GM12873 (cell line): ENCODE measurements at regions not wholly inside any gene's neighbourhood (a gene's known extent, or its start where the extent isn't known, plus 50 kb on each side); places are given as distances from the start of the nearest gene placed in this dataset.

Experiments
- TF ChIP-seq, protein P1 (sequence below): IDR thresholded peaks from 2 replicates; pipeline ENCODE4 v1.5.1; 2012; ENCODE audit warnings: low read depth, mild to moderate bottlenecking, moderate library complexity, low read length, control low read depth; ENCODE audit not compliant: insufficient read depth; ENCODE audit errors: missing control alignments

DNA sequence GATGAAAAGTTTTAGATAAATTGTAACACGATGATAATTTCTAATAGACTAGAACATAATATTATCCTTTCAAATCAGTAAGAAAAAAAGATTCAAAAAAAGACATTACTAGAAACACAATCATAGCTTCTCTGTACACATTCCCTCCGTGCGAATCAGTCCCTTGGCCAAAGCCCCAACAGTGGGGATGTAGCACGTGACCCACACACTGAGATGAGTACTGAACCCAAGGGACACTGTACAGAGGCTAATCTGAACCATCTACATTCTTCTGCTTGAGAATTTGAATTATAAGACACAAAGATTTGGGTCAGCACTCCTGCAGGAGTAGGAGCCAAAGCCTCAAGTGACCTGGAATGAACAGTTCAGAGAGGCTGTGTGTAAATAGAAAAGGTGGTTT lies 353.7 kb downstream of the INSC start:
- TF ChIP-seq, protein P1, sequence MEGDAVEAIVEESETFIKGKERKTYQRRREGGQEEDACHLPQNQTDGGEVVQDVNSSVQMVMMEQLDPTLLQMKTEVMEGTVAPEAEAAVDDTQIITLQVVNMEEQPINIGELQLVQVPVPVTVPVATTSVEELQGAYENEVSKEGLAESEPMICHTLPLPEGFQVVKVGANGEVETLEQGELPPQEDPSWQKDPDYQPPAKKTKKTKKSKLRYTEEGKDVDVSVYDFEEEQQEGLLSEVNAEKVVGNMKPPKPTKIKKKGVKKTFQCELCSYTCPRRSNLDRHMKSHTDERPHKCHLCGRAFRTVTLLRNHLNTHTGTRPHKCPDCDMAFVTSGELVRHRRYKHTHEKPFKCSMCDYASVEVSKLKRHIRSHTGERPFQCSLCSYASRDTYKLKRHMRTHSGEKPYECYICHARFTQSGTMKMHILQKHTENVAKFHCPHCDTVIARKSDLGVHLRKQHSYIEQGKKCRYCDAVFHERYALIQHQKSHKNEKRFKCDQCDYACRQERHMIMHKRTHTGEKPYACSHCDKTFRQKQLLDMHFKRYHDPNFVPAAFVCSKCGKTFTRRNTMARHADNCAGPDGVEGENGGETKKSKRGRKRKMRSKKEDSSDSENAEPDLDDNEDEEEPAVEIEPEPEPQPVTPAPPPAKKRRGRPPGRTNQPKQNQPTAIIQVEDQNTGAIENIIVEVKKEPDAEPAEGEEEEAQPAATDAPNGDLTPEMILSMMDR, result no peak

DNA sequence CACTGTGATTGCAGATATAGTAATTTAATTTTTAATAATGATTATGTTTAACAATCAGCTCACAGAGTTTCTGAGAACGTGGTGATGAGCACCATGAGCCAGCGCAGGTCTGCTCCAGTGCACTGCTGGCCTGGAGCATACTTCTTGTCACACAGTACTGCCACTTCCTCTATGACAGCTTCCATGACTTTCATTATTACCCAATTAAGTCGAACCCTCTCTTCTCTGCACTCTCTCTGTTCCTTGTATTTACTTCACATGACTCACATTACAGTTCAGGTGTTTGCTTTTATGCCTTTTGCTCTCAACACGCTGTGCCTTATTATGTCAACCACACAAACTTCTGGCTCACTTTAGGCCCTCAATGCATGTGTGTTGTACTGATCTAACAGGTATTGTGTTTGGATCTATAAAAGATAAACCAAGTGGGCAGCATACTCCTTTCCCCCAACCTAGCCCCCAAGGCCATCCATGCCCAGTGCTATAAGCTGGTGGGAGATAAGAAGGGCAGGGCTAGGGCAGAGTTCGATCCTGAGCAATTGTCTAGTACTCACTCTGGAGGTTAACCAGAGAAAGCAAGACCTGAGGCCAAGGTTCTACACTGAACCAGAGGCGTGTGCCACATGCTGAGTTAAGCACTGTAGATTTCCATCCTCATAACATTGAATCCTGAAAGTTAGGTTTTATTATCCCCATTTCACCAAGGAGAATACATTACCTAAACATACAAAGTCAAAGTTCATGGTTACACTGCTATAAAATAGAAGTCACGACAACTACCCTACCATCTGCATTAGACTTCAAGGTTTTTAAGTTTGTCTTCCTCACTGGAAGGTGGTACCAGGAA lies 356.5 kb downstream of the INSC start:
- TF ChIP-seq, protein P1, result no peak

DNA sequence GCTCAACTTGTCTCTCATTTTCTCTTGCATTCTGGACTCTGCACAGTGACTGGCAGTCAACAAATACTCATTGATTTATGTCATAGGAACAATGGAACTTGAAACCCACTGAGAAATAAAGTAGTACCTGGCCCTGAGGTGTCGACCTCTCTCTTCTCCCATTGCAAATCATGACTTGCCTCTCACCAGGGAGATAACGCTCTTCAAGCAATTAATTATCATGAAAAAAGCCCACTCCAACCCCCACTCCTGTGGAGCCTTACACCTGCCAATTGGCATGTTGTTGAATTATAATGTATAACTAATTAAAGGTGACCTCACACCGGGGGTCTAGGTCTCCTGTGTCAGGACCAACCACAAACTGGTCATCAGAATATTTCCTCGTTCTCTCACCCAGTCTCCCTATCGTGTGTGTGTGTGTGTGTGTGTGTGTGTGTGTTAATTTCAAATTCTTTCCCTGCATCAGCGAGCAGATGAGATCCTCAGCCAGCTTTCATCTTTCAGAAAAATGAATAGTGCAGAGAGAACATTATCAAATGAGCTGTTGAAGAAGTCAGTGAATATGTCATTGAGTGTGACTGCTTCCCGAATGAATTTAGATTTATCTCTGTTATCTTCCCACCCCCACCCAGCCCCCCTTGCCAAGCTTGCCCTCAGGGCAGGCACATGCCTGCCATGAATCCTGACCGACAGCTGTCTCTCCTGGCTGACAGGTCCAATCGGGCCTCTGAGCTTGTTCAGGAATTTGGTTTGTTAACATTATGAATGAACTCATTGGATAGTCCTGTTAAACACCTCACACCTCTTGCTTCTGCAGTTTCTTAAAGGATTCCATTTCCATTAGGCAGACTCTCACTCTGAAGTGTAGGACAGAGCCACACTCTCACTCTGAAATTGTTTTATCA lies 357.4 kb downstream of the INSC start:
- TF ChIP-seq, protein P1, result no peak

DNA sequence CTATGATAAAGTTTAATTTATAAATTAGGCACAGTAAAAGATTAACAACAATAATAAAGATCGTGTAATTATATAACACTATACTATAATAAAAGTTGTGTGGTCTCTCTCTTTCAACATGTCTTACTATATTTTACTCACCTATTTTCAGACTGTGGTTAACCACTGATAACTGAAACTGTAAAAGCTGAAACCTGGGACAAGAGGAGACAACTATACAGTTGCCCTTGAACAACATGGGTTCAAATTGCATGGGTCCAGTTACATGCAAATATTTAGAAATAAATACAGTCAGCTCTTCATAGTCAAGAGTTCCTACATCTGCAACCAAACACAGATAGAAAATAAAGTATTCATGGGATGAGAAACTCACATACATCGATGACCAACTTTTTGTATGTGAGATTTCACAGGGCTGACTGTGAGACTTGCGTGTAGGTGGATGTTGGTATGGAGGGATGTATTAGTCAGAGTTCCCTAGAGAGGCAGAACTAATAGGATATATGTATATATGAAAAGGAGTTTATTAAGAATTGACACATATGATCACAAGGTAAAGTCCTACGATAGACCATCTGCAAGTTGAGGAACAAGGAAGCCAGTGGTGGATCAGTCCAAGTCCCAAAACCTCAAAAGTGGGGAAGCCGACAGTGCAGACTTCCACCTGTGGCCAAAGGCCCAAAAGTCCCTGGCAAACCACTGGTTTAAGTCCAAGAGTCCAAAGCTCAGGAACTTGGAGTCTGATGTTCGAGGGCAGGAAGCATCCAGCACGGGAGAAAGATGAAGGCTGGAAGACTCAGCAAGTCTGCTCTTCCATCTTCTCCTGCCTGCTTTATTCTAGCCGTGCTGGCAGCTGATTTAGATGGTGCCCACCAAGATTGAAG lies 359.5 kb downstream of the INSC start:
- TF ChIP-seq, protein P1, result no peak

DNA sequence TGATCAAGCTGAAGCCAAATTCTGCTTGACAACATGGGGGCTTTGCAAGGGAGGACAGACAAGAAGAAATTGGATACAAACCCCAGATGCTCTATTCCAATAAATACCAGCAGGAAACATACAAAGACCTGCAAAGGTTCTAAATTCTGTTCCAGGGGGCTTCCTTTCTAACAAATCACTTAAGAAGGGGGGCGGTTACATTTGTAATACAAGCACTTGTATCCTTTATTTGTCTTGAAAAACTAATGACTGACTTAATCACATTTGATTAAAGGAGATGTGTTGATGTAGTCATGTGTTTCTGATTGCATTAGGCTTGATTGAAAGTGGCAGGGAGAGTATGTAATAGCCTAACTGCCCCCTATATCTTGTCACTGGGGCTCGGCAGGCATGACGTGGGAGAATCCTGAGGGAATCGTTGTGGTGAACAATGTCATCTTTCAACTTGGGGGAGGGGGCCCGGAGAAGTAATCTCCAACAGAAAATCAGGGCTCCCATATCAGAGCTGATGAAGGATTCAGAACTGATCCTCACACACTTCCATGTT lies 361.7 kb downstream of the INSC start:
- TF ChIP-seq, protein P1, result no peak

DNA sequence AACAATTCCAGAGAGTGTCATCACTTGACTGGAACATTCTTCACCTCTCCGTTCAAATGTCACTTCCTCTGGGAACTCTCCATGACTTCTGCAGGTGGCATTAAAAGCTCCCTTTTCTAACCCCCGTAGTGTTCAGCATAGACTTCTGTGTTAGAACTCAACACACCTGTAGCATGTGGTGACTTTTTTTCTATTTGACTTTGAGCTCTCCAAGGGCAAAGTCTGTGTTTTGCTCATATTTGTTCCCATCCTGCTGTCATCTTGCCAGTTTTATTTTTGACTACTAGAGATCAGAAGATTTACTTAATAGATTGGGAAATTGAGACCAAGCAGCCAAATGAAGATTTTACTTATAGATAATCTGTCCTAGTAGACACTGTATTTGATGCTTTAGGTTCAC lies 367.1 kb downstream of the INSC start:
- TF ChIP-seq, protein P1, result no peak
